ENCODE measurements at regions not wholly inside any gene's neighbourhood (a gene's known extent, or its start where the extent isn't known, plus 50 kb on each side); places are given as distances from the start of the nearest gene placed in this dataset.
"Not testable (repeated sequence)": the region's sequence is repeated elsewhere in the genome, so short reads cannot be mapped to it uniquely, and the experiment has no call there.

DNA sequence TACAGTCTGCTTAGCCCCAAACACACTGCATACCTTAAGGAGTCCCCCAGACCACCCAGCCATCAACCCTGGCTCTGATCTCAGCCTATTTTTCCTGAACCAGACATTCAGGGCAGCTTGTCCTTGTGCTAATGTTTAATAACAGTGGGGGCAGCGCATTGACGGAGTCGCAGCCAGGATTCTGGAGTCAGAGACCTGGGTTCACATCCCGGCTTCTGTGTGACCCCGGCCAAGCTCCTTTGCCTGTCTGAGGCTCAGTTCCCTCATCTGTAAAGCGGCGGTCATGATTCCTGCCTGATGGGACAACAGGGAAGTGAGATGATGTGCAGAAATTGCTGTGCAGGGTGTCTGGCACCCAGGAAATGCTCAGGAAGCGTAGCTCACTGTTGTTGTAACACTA lies 63.1 kb downstream of the MATN1 start:
- Histone ChIP-seq H3K27me3 (no peaks in the 10 kb centered on the region), H3K27ac (no peak overlapping the region), H3K36me3 (no peaks in the 10 kb centered on the region), H3K9me3 (no peaks in the 10 kb centered on the region), H3K4me1 (ENCODE audit: insufficient read depth) (no peaks in the 10 kb centered on the region), H3K4me3 (no peak overlapping the region)
- intact Hi-C loops (cut with DNase I): no loop called here
- peak in 1 of 5 donors; percentile 15 for DNase-seq
- TF ChIP-seq, protein P1, sequence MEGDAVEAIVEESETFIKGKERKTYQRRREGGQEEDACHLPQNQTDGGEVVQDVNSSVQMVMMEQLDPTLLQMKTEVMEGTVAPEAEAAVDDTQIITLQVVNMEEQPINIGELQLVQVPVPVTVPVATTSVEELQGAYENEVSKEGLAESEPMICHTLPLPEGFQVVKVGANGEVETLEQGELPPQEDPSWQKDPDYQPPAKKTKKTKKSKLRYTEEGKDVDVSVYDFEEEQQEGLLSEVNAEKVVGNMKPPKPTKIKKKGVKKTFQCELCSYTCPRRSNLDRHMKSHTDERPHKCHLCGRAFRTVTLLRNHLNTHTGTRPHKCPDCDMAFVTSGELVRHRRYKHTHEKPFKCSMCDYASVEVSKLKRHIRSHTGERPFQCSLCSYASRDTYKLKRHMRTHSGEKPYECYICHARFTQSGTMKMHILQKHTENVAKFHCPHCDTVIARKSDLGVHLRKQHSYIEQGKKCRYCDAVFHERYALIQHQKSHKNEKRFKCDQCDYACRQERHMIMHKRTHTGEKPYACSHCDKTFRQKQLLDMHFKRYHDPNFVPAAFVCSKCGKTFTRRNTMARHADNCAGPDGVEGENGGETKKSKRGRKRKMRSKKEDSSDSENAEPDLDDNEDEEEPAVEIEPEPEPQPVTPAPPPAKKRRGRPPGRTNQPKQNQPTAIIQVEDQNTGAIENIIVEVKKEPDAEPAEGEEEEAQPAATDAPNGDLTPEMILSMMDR (IDR thresholded peaks at IDR 0.05): no peak
- no peak for TF ChIP-seq POLR2A (IDR thresholded peaks at IDR 0.05)
- no peak for TF ChIP-seq EP300 (IDR thresholded peaks at IDR 0.05)
- 48 to 59% (median 54%) methylated on average over 8 of the region's 8 CpGs for WGBS, 3 donors

GRCh38 chr1:30659702-30660101 lies 63.7 kb downstream of the MATN1 start:
- H3K4me3 ChIP-seq: no peak overlapping the region
- no peaks in the 10 kb centered on the region for H3K4me1 ChIP-seq (ENCODE audit: insufficient read depth)
- no peak for DNase-seq
- H3K27me3 ChIP-seq: no peaks in the 10 kb centered on the region
- no peak overlapping the region for H3K27ac ChIP-seq
- no peaks in the 10 kb centered on the region for H3K36me3 ChIP-seq
- TF ChIP-seq, protein P1 (IDR thresholded peaks at IDR 0.05): no peak
- TF ChIP-seq POLR2A (IDR thresholded peaks at IDR 0.05): no peak
- no peak for TF ChIP-seq EP300 (IDR thresholded peaks at IDR 0.05)
- 73 to 77% (median 73%) methylated on average over 8 of the region's 8 CpGs for WGBS, 3 donors
- H3K9me3 ChIP-seq: no peaks in the 10 kb centered on the region
- intact Hi-C loops (cut with DNase I): loop anchor here in 1 of 4 donors (5.0 kb wide), 1 partner anchor 1107 kb away; no protein-coding TSS in a partner anchor

GRCh38 chr1:30658375-30658774 lies 65.0 kb downstream of the MATN1 start:
- 84 to 93% (median 90%) methylated on average over 4 of the region's 4 CpGs for WGBS, 3 donors
- not testable (repeated sequence) for H3K27ac ChIP-seq; H3K36me3 ChIP-seq; H3K4me1 ChIP-seq (ENCODE audit: insufficient read depth); H3K9me3 ChIP-seq; H3K27me3 ChIP-seq; H3K4me3 ChIP-seq
- intact Hi-C loops (cut with DNase I): loop anchor here in 1 of 4 donors (5.0 kb wide), 1 partner anchor 1106 kb away; no protein-coding TSS in a partner anchor
- peak in 1 of 5 donors; percentile 22 for DNase-seq

- Histone ChIP-seq H3K27ac (no peak overlapping the region), H3K4me1 (ENCODE audit: insufficient read depth) (no peaks in the 10 kb centered on the region), H3K9me3 (no peaks in the 10 kb centered on the region), H3K27me3 (no peaks in the 10 kb centered on the region), H3K4me3 (no peak overlapping the region), H3K36me3 (no peaks in the 10 kb centered on the region)
- peak in 1 of 5 donors; percentile 18 for DNase-seq
- WGBS, 3 donors: 81 to 90% (median 81%) methylated on average over 8 of the region's 8 CpGs
- TF ChIP-seq POLR2A (IDR thresholded peaks at IDR 0.05) (no peak), EP300 (IDR thresholded peaks at IDR 0.05) (no peak)
- TF ChIP-seq, protein P1 (IDR thresholded peaks at IDR 0.05): no peak
- intact Hi-C loops (cut with DNase I): loop anchor here in 1 of 4 donors (5.0 kb wide), 1 partner anchor 1106 kb away; no protein-coding TSS in a partner anchor
Measured at GRCh38 chr1:30658014-30658336, 65.4 kb downstream of the MATN1 start.

DNA sequence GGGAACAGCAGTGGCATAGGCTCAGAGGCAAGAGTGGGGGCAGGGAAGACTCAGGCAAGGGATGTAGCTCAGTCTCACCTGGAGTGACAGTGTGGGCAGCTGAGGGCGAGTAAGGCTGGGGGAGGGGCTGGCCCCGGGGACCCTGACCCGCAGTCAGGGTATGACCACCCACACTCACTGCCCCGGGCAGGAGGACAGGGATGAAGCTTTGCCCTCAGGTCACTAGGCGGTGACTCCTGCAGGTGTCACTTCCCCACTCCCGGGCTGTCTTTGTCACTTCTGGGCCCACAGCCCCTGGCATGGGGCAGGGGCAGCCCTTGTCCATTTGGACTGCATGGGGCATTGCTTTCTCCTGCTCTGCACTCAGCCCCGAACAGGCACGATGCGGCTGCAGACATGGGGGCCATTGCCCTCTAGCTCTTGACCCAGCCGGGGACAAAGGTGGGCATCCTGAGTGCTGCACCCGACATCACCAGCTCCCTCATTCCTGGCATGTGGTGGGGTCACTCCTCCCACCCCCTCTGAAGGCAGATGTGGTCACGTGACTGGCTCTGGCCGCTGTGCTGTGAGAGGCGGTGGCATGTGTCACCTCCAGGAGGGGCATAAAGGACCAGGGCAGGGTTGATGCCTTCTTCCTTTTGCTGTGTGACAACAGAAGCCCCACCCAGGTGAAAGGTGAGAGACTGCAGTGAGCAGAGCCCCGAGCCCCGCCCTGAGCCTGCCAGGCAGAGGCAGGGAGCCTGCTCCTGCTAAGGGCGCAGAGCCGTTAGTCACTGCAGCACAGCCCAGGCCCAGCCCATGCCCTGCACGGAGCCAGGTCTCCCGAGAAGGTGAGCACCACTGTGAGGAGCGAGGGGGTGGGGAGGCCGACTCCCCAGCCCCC lies 66.0 kb downstream of the MATN1 start:
- intact Hi-C loops (cut with DNase I): loop anchor here in 1 of 4 donors (5.0 kb wide), 1 partner anchor 1105 kb away; no protein-coding TSS in a partner anchor
- peak in 1 of 5 donors; percentile 21 for DNase-seq
- H3K9me3 ChIP-seq: no peaks in the 10 kb centered on the region
- 57 to 78% (median 63%) methylated on average over 21 to 22 of the region's 22 CpGs for WGBS, 3 donors
- no peak overlapping the region for H3K27ac ChIP-seq
- H3K4me3 ChIP-seq: no peak overlapping the region
- no peaks in the 10 kb centered on the region for H3K4me1 ChIP-seq (ENCODE audit: insufficient read depth)
- H3K36me3 ChIP-seq: no peaks in the 10 kb centered on the region
- H3K27me3 ChIP-seq: no peaks in the 10 kb centered on the region
- TF ChIP-seq, protein P1 (IDR thresholded peaks at IDR 0.05): no peak
- TF ChIP-seq POLR2A (IDR thresholded peaks at IDR 0.05): no peak
- no peak for TF ChIP-seq EP300 (IDR thresholded peaks at IDR 0.05)

Measured in ovary (tissue), 7 donors.